OCI-LY7 (cell line): ENCODE measurements at regions not wholly inside any gene's neighbourhood (a gene's known extent, or its start where the extent isn't known, plus 50 kb on each side); places are given as distances from the start of the nearest gene placed in this dataset.

ENCODE experiments used
- BruUV-seq: library from RNA; stranded (reverse); fragments of 400-500 nt; replicated peaks from 2 replicates; lab custom pipeline; 2021; lab: Mats Ljungman, UMichigan
- CTCF ChIA-PET: fragments of 300-600 bp; sonication (Branson Sonifier 250); formaldehyde crosslinking; loops from one replicate; lab custom pipeline; 2022; ENCODE audit warnings: antibody characterized with exemption; ENCODE audit not compliant: unreplicated experiment; lab: Charles Lee
- POLR2A ChIA-PET: fragments of 300-600 bp; sonication (Branson Sonifier 250); formaldehyde crosslinking; loops from one replicate; lab custom pipeline; 2022; ENCODE audit warnings: antibody characterized with exemption; lab: Charles Lee
- DNase-seq: peaks from one replicate; pipeline ENCODE4 v3.0.0-alpha.2; 2015; ENCODE audit warnings: low spot score
- H2AFZ ChIP-seq: fragments of 200-600 bp; sonication (generic), shearing (Covaris generic); 2 replicates; pipeline ENCODE4 v1.6.1; 2014; ENCODE audit warnings: mild to moderate bottlenecking, antibody characterized with exemption, low read length, moderate library complexity
- H3K27ac ChIP-seq: fragments of 200-600 bp; sonication (generic); 2 replicates; pipeline ENCODE4 v1.5.1; 2014; ENCODE audit warnings: mixed run types, low read depth, mild to moderate bottlenecking, moderate library complexity, low read length, inconsistent platforms; ENCODE audit not compliant: poor library complexity, severe bottlenecking
- H3K36me3 ChIP-seq: fragments of 200-600 bp; sonication (generic); 2 replicates; pipeline ENCODE4 v1.6.1; 2014; ENCODE audit warnings: mild to moderate bottlenecking, antibody characterized with exemption, low read length, moderate library complexity, mixed read lengths; ENCODE audit not compliant: insufficient read depth
- H3K4me1 ChIP-seq: fragments of 200-600 bp; sonication (generic); 2 replicates; pipeline ENCODE4 v1.5.1; 2014; ENCODE audit warnings: mild to moderate bottlenecking, low read length; ENCODE audit not compliant: insufficient read depth, poor library complexity, severe bottlenecking
- H3K4me2 ChIP-seq: fragments of 200-600 bp; sonication (generic); 2 replicates; pipeline ENCODE4 v1.6.1; 2014; ENCODE audit warnings: mild to moderate bottlenecking, low read length
- H3K4me3 ChIP-seq: fragments of 200-600 bp; sonication (generic); 2 replicates; pipeline ENCODE4 v1.5.1; 2014; ENCODE audit warnings: mild to moderate bottlenecking, low read depth, low read length; ENCODE audit not compliant: poor library complexity, severe bottlenecking
- H3K79me2 ChIP-seq: fragments of 200-600 bp; sonication (generic); 2 replicates; pipeline ENCODE4 v1.6.1; 2016; ENCODE audit warnings: low read depth, mild to moderate bottlenecking, low read length, moderate library complexity, mixed read lengths; ENCODE audit not compliant: insufficient read depth
- H3K9me2 ChIP-seq: fragments of 200-600 bp; sonication (generic); 2 replicates; pipeline ENCODE4 v1.6.1; 2016; ENCODE audit warnings: mild to moderate bottlenecking, low read length, mixed read lengths; ENCODE audit not compliant: insufficient read depth
- H3K9me3 ChIP-seq: fragments of 200-600 bp; sonication (generic); 2 replicates; pipeline ENCODE4 v1.6.1; 2014; ENCODE audit warnings: mild to moderate bottlenecking, mixed run types, low read length, mixed read lengths
- H4K20me1 ChIP-seq: fragments of 200-600 bp; sonication (generic); 2 replicates; pipeline ENCODE4 v1.6.1; 2014; ENCODE audit warnings: mild to moderate bottlenecking, antibody characterized with exemption, low read length, moderate library complexity, mixed read lengths; ENCODE audit not compliant: insufficient read depth
- CTCF ChIP-seq: fragments of 200-600 bp; sonication (generic); conservative IDR thresholded peaks from 2 replicates; pipeline ENCODE4 v1.5.1; 2014; ENCODE audit warnings: mild to moderate bottlenecking, antibody characterized with exemption, low read length, moderate library complexity, mixed read lengths
- EZH2phosphoT487 ChIP-seq: fragments of 200-600 bp; sonication (generic); IDR thresholded peaks from 2 replicates; pipeline ENCODE4 v1.6.1; 2018; ENCODE audit warnings: low read depth, borderline replicate concordance, mild to moderate bottlenecking, mixed run types, antibody characterized with exemption, low read length, moderate library complexity, mixed read lengths
- intact Hi-C: fragments of 100-400 bp; cut with micrococcal nuclease; formaldehyde crosslinking; loops from one replicate; pipeline ENCODE4 v1.10.0; 2022; ENCODE audit not compliant: unreplicated experiment

- TF ChIP-seq EZH2phosphoT487 (no peak), CTCF (no peak)
- H3K79me2 ChIP-seq = no peaks in the 10 kb centered on the region
- H3K4me1 ChIP-seq = no peaks in the 10 kb centered on the region
- H3K27ac ChIP-seq = no peak overlapping the region
- H4K20me1 ChIP-seq = no peaks in the 10 kb centered on the region
- H3K4me2 ChIP-seq = no peak overlapping the region
- no peak overlapping the region for H3K4me3 ChIP-seq
- no peaks in the 10 kb centered on the region for H3K36me3 ChIP-seq
- no TSS peak for BruUV-seq
- ChIA-PET POLR2A (interaction anchor here (0.7 kb wide), 1 partner anchor 171 kb away, joined by 3 read pairs; no protein-coding TSS in a partner anchor), CTCF (interaction anchor here (0.6 kb wide), 2 partner anchors 27 to 513 kb away, joined by 3 to 10 read pairs; no protein-coding TSS in a partner anchor)
- intact Hi-C loops = no loop called here
- H3K9me2 ChIP-seq = no peaks in the 10 kb centered on the region
- no peak for DNase-seq
- H3K9me3 ChIP-seq = no peaks in the 10 kb centered on the region
- no peak overlapping the region for H2AFZ ChIP-seq
These were observed 51.9 kb upstream of the ALX4 start for GRCh38 chr11:44361813-44362212.

GRCh38 chr11:44363116-44363515, 53.2 kb upstream of the ALX4 start:
- Histone ChIP-seq H3K27ac (no peak overlapping the region), H3K36me3 (no peaks in the 10 kb centered on the region), H3K9me2 (no peaks in the 10 kb centered on the region), H3K4me2 (no peak overlapping the region), H3K4me1 (no peaks in the 10 kb centered on the region), H4K20me1 (no peaks in the 10 kb centered on the region), H2AFZ (no peak overlapping the region), H3K79me2 (no peaks in the 10 kb centered on the region), H3K4me3 (no peak overlapping the region), H3K9me3 (no peaks in the 10 kb centered on the region)
- ChIA-PET CTCF (no interaction called here), POLR2A (interaction anchor here (0.7 kb wide), 1 partner anchor 263 kb away, joined by 3 read pairs; no protein-coding TSS in a partner anchor)
- BruUV-seq = no TSS peak
- intact Hi-C loops = no loop called here
- DNase-seq = no peak
- no peak for TF ChIP-seq EZH2phosphoT487
- TF ChIP-seq CTCF = no peak

GRCh38 chr11:44364596-44364995, 54.7 kb upstream of the ALX4 start:
- no TSS peak for BruUV-seq
- Histone ChIP-seq H3K4me3 (no peak overlapping the region), H3K36me3 (no peaks in the 10 kb centered on the region), H3K27ac (no peak overlapping the region), H3K9me3 (no peaks in the 10 kb centered on the region), H3K4me1 (no peaks in the 10 kb centered on the region), H3K4me2 (no peak overlapping the region), H4K20me1 (no peaks in the 10 kb centered on the region), H2AFZ (no peak overlapping the region), H3K79me2 (no peaks in the 10 kb centered on the region), H3K9me2 (no peaks in the 10 kb centered on the region)
- CTCF ChIA-PET = no interaction called here
- POLR2A ChIA-PET = interaction anchor here (0.8 kb wide), 1 partner anchor 87 kb away, joined by 3 read pairs; no protein-coding TSS in a partner anchor
- TF ChIP-seq EZH2phosphoT487 = no peak
- intact Hi-C loops = no loop called here
- DNase-seq = no peak
